Endothelial cell of umbilical vein (primary cell): ENCODE measurements at regions not wholly inside any gene's neighbourhood (a gene's known extent, or its start where the extent isn't known, plus 50 kb on each side); places are given as distances from the start of the nearest gene placed in this dataset.

Experiments
- BruUV-seq: library from RNA; stranded (reverse); fragments of 400-500 nt; replicated peaks from 2 replicates; lab custom pipeline; 2021; lab: Mats Ljungman, UMichigan
- CTCF ChIA-PET: fragments of 300-600, 350-600 bp; sonication (Branson Sonifier 250); formaldehyde crosslinking; loops from one replicate; lab custom pipeline; 2021; ENCODE audit warnings: antibody characterized with exemption, inconsistent platforms; lab: Charles Lee
- POLR2A ChIA-PET: fragments of 300-600, 350-600 bp; sonication (Branson Sonifier 250); formaldehyde crosslinking; loops from one replicate; lab custom pipeline; 2021; ENCODE audit warnings: antibody characterized with exemption, inconsistent platforms; lab: Charles Lee
- DNase-seq: peaks from one replicate; pipeline ENCODE4 v3.0.0-alpha.2; 2011; ENCODE audit warnings: low read depth, low spot score
- FAIRE-seq: peaks from 2 replicates; lab custom pipeline; 2011; peaks lifted over from hg19 to GRCh38; lab: Jason Lieb, UNC
- H2AFZ ChIP-seq: 2 replicates; pipeline ENCODE4 v1.6.0; 2012; ENCODE audit warnings: low read depth, low read length, control low read depth, inconsistent platforms
- H3K27ac ChIP-seq: 2 replicates; pipeline ENCODE4 v1.5.1; 2011; ENCODE audit warnings: low read depth, mild to moderate bottlenecking, control low read depth, low read length, moderate library complexity; ENCODE audit not compliant: insufficient read depth
- H3K27me3 ChIP-seq, 2 experiments: 2 replicates each; pipeline versions ENCODE4 v1.6.0 to v1.6.1; 2011; ENCODE audit warnings: low read length in 2 of 2, mixed read lengths in 1 of 2; ENCODE audit not compliant: control insufficient read depth in 2 of 2, insufficient read depth in 2 of 2
- H3K36me3 ChIP-seq, 2 experiments: 2 replicates in 1 of 2; 3 replicates in 1 of 2; pipeline ENCODE4 v1.5.1; 2011; ENCODE audit warnings: low read length in 2 of 2, mild to moderate bottlenecking in 1 of 2, moderate library complexity in 1 of 2; ENCODE audit not compliant: control insufficient read depth in 2 of 2, insufficient read depth in 2 of 2; ENCODE audit errors: extremely low read depth in 1 of 2
- H3K4me1 ChIP-seq: 3 replicates; pipeline ENCODE4 v1.5.1; 2011; ENCODE audit warnings: mild to moderate bottlenecking, low read length; ENCODE audit not compliant: control insufficient read depth, insufficient read depth; ENCODE audit errors: extremely low read depth
- H3K4me2 ChIP-seq: 2 replicates; pipeline ENCODE4 v1.6.1; 2011; ENCODE audit warnings: low read length, control low read depth, mixed read lengths; ENCODE audit not compliant: insufficient read depth
- H3K4me3 ChIP-seq, 3 experiments: fragments of 200-600 bp in 1 of 3; sonication (generic), shearing (Covaris generic) in 1 of 3; replicated peaks in 1 of 3; 2 replicates each; pipeline ENCODE4 v1.5.1; 2011 to 2016; ENCODE audit warnings: control low read depth in 3 of 3, low read length in 3 of 3, mild to moderate bottlenecking in 2 of 3, inconsistent platforms in 1 of 3, low read depth in 1 of 3, moderate library complexity in 1 of 3; ENCODE audit not compliant: insufficient read depth in 1 of 3
- H3K79me2 ChIP-seq: 2 replicates; pipeline ENCODE4 v1.6.0; 2012; ENCODE audit warnings: low read length, inconsistent platforms; ENCODE audit not compliant: control insufficient read depth, insufficient read depth
- H3K9ac ChIP-seq: replicated peaks from 2 replicates; pipeline ENCODE3; 2011; ENCODE audit warnings: low read length, control low read depth; ENCODE audit not compliant: insufficient read depth; ENCODE audit errors: extremely low read depth
- H3K9me1 ChIP-seq: replicated peaks from 3 replicates; pipeline ENCODE4 v1.6.0; 2011; ENCODE audit warnings: mild to moderate bottlenecking, low read length; ENCODE audit not compliant: control insufficient read depth, insufficient read depth; ENCODE audit errors: extremely low read depth
- H3K9me3 ChIP-seq: replicated peaks from 2 replicates; pipeline ENCODE4 v1.5.1; 2012; ENCODE audit warnings: low read length, inconsistent platforms; ENCODE audit not compliant: control insufficient read depth, insufficient read depth
- H4K20me1 ChIP-seq: replicated peaks from 2 replicates; pipeline ENCODE3; 2011; ENCODE audit warnings: mild to moderate bottlenecking, low read length; ENCODE audit not compliant: control insufficient read depth, insufficient read depth; ENCODE audit errors: extremely low read depth
- CTCF ChIP-seq, 2 donors: IDR thresholded peaks; 1 replicate in 1 of 2; 2 replicates in 1 of 2; pipeline ENCODE4 v1.5.1; 2011; ENCODE audit warnings: low read length in 2 of 2, mild to moderate bottlenecking in 2 of 2, moderate library complexity in 2 of 2, control low read depth in 1 of 2, inconsistent platforms in 1 of 2, low read depth in 1 of 2; ENCODE audit not compliant: insufficient read depth in 1 of 2; ENCODE audit errors: extremely low read depth in 1 of 2
- EZH2 ChIP-seq: IDR thresholded peaks from 2 replicates; pipeline ENCODE4 v1.6.1; 2012; ENCODE audit warnings: borderline replicate concordance, low read depth, mild to moderate bottlenecking, moderate library complexity, low read length, inconsistent platforms; ENCODE audit not compliant: severe bottlenecking
- FOS ChIP-seq: IDR thresholded peaks from 2 replicates; pipeline ENCODE4 v1.6.1; 2011; ENCODE audit warnings: mild to moderate bottlenecking, low read length, moderate library complexity, borderline replicate concordance; ENCODE audit not compliant: insufficient read depth
- GATA2 ChIP-seq: IDR thresholded peaks from 2 replicates; pipeline ENCODE4 v1.7.0; 2011; ENCODE audit warnings: low read depth, mild to moderate bottlenecking, moderate library complexity, mixed read lengths, low read length; ENCODE audit not compliant: insufficient read length, insufficient read depth
- JUN ChIP-seq: IDR thresholded peaks from 2 replicates; pipeline ENCODE4 v1.6.1; 2011; ENCODE audit warnings: borderline replicate concordance, low read depth; ENCODE audit not compliant: insufficient read length, insufficient read depth
- MYC ChIP-seq: IDR thresholded peaks from one replicate; pipeline ENCODE4 v1.6.1; 2011; ENCODE audit warnings: mild to moderate bottlenecking, low read depth, low read length
- POLR2A ChIP-seq: IDR thresholded peaks from 2 replicates; pipeline ENCODE4 v1.6.1; 2012; ENCODE audit warnings: low read depth, mild to moderate bottlenecking, control low read depth, low read length
- POLR2AphosphoS5 ChIP-seq: IDR thresholded peaks from 2 replicates; pipeline ENCODE4 v1.6.1; 2012; ENCODE audit warnings: low read depth, mild to moderate bottlenecking, control low read depth, low read length, moderate library complexity; ENCODE audit not compliant: insufficient read depth
- dilution Hi-C: fragments of 300-500 bp; cut with MboI; formaldehyde crosslinking; loops from one replicate; pipeline ENCODE4 v1.15.0; 2019; ENCODE audit warnings: low sequenced_read_pairs; ENCODE audit not compliant: extremely low pct_ligation_motif_present
- intact Hi-C: fragments of 100-400 bp; cut with micrococcal nuclease; formaldehyde crosslinking; loops from one replicate; pipeline ENCODE4 v1.10.0; 2022
- TF ChIP-seq, protein P1 (sequence below): IDR thresholded peaks from 2 replicates; pipeline ENCODE4 v1.6.1; 2011; ENCODE audit not compliant: insufficient read depth, insufficient read length

DNA sequence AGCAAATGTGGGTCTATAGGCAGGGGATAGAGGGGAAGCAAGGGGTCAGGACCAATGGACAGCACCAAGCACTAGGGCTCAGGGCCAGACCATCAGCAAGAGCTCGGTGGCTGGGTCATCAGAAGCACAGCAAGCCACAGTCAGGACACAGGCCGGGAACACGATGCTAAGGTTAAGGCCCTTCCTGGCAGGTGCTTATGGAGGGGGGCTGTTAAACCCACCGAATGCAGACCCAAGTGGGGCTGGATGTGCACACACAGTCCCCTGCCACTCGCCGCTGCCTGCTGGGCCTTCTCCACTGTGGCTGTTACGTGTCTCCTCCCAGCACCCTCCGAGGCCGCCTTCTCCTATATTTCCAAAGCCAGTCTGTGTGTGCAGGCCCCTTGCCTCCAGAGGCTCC is 220.1 kb downstream of the TOMM20 start:
- POLR2A ChIA-PET: no interaction called here
- no TSS peak for BruUV-seq
- no peaks in the 10 kb centered on the region for H3K27me3 ChIP-seq
- no peak overlapping the region for H2AFZ ChIP-seq
- H3K9me3 ChIP-seq: no peaks in the 10 kb centered on the region
- H3K4me3 ChIP-seq: no peak overlapping the region
- H3K9me1 ChIP-seq: no peaks in the 10 kb centered on the region
- CTCF ChIA-PET: no interaction called here
- H3K4me2 ChIP-seq: no peak overlapping the region
- dilution Hi-C loops (no loop called here), intact Hi-C loops (no loop called here)
- DNase-seq (no peak), FAIRE-seq (no peak)
- H3K79me2 ChIP-seq: no peaks in the 10 kb centered on the region
- TF ChIP-seq, protein P1, sequence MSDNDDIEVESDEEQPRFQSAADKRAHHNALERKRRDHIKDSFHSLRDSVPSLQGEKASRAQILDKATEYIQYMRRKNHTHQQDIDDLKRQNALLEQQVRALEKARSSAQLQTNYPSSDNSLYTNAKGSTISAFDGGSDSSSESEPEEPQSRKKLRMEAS: no peak
- no peak for TF ChIP-seq GATA2
- no peak for TF ChIP-seq MYC
- no peak overlapping the region for H3K9ac ChIP-seq
- peaks cover 12% of the 10 kb centered on the region for H3K4me1 ChIP-seq
- no peaks in the 10 kb centered on the region for H4K20me1 ChIP-seq
- H3K36me3 ChIP-seq: no peaks in the 10 kb centered on the region
- no peak overlapping the region for H3K27ac ChIP-seq

- no peak overlapping the region for H3K4me2 ChIP-seq
- no peaks in the 10 kb centered on the region for H3K36me3 ChIP-seq
- no peak overlapping the region for H3K9ac ChIP-seq
- intact Hi-C loops: no loop called here
- ChIA-PET CTCF (interaction anchor here (1.0 kb wide), 1 partner anchor 10 kb away, joined by 3 read pairs; no protein-coding TSS in a partner anchor), POLR2A (no interaction called here)
- FAIRE-seq (no peak), DNase-seq (no peak)
- BruUV-seq: no TSS peak
- no peaks in the 10 kb centered on the region for H4K20me1 ChIP-seq
- H3K4me1 ChIP-seq: peaks cover 12% of the 10 kb centered on the region
- H3K27ac ChIP-seq: no peak overlapping the region
- no peaks in the 10 kb centered on the region for H3K79me2 ChIP-seq
- no peak overlapping the region for H2AFZ ChIP-seq
- no peaks in the 10 kb centered on the region for H3K9me1 ChIP-seq
- dilution Hi-C loops: no loop called here
- TF ChIP-seq JUN: no peak
- TF ChIP-seq FOS: no peak
- no peak for TF ChIP-seq CTCF (IDR thresholded peaks at IDR 0.05; ENCODE audit: extremely low read depth in 1 of 2, insufficient read depth in 1 of 2, low read depth in 1 of 2, low read length in 2 of 2)
- no peak for TF ChIP-seq GATA2
- TF ChIP-seq POLR2AphosphoS5: no peak
- no peak for TF ChIP-seq EZH2
- TF ChIP-seq MYC: no peak
- TF ChIP-seq, protein P1: no peak
- no peak for TF ChIP-seq POLR2A
- H3K9me3 ChIP-seq: no peaks in the 10 kb centered on the region
- H3K4me3 ChIP-seq: no peak overlapping the region
- H3K27me3 ChIP-seq: no peaks in the 10 kb centered on the region
Observed at GRCh38 chr1:234907940-234908405, 220.7 kb downstream of the TOMM20 start.
